AG09309 (cell line): ENCODE measurements at regions not wholly inside any gene's neighbourhood (a gene's known extent, or its start where the extent isn't known, plus 50 kb on each side); places are given as distances from the start of the nearest gene placed in this dataset.

ENCODE experiments used
- DNase-seq: peaks from one replicate; pipeline ENCODE4 v3.0.0-alpha.2; 2010; ENCODE audit warnings: low read depth
- H3K4me3 ChIP-seq: 2 replicates; pipeline ENCODE4 v1.5.1; 2011; ENCODE audit warnings: mild to moderate bottlenecking, low read depth, low read length, moderate library complexity; ENCODE audit not compliant: control insufficient read depth
- TF ChIP-seq, protein P1 (sequence below): IDR thresholded peaks from 2 replicates; pipeline ENCODE4 v1.5.1; 2011; ENCODE audit warnings: mild to moderate bottlenecking, low read depth, low read length, inconsistent platforms; ENCODE audit not compliant: insufficient read depth, control insufficient read depth; ENCODE audit errors: missing control alignments

DNA sequence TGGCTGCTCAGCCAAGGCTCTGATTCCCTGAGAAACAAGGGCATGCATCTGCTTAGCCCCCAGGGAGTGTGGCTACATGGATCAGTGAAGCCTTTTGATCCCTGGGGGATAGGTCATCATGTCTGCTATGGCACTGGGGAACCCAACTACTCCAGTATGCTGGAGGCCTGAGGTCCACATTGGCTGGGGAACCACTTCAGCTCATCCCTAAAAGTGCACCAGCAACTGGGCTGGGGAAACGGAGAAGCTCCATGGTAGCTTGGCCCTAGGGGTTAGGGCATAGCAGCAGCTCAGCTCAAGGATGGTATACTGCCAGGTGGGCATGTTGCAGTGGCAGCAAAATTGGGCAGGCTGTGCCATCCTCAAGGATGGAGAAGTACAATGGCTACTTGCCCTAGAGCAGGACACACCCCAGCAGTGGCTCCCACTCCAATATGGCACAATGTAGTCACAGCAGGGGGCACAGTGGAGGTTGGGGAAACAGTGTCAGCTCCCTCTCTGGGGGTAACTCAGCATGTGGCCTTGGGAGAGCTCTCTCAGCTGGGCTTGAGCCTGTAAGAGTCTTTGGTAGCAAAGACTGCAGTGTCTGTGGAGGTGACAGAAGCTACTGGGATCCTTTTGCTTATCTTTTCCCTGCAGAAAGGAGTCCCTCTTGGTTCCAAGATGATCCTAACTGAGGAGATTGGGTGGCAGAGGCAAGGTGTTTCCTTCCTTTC, 111.5 kb upstream of the FSTL4 start:
- TF ChIP-seq, protein P1, sequence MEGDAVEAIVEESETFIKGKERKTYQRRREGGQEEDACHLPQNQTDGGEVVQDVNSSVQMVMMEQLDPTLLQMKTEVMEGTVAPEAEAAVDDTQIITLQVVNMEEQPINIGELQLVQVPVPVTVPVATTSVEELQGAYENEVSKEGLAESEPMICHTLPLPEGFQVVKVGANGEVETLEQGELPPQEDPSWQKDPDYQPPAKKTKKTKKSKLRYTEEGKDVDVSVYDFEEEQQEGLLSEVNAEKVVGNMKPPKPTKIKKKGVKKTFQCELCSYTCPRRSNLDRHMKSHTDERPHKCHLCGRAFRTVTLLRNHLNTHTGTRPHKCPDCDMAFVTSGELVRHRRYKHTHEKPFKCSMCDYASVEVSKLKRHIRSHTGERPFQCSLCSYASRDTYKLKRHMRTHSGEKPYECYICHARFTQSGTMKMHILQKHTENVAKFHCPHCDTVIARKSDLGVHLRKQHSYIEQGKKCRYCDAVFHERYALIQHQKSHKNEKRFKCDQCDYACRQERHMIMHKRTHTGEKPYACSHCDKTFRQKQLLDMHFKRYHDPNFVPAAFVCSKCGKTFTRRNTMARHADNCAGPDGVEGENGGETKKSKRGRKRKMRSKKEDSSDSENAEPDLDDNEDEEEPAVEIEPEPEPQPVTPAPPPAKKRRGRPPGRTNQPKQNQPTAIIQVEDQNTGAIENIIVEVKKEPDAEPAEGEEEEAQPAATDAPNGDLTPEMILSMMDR, result no peak
- no peak overlapping the region for H3K4me3 ChIP-seq
- DNase-seq, result no peak

DNA sequence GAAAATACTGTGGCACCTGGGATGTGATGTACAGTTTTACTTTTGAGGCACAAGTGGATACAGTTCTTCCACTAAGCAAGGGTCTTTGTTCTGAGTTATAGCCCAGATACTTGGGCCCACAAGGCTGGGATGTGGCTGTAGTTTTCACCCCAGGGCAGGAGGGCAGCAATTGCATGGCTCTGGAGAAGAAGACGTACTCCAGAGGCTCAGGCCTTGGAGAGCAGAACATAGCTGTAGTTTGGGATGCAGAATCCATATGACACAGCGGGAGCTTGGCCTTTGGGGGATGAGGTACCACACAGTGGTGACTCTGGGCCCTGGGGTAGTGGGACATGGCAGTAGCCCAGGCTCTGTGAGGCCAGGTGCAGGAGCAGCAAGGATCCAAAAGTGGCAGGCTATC, 110.8 kb upstream of the FSTL4 start:
- TF ChIP-seq, protein P1, result no peak
- H3K4me3 ChIP-seq, result no peak overlapping the region
- no peak for DNase-seq

DNA sequence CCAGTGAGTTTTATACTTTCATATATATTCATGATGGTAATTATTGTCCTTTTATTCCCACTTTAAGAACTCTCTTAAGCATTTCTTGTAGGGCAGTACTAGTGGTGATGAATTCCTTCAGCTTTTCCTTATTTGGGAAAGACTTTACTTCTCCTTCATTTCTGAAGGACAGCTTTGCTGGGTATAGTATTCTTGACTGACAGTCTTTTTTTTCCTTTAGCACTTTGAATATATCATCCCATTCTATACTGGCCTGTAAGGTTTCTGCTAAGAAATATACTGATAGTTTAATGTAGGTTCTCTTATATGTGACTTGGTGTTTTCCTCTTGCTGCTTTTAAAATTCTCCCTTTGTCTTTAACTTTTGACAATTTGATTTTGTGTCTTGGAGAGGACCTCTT, 109.0 kb upstream of the FSTL4 start:
- no peak overlapping the region for H3K4me3 ChIP-seq
- TF ChIP-seq, protein P1, result no peak
- DNase-seq, result no peak

DNA sequence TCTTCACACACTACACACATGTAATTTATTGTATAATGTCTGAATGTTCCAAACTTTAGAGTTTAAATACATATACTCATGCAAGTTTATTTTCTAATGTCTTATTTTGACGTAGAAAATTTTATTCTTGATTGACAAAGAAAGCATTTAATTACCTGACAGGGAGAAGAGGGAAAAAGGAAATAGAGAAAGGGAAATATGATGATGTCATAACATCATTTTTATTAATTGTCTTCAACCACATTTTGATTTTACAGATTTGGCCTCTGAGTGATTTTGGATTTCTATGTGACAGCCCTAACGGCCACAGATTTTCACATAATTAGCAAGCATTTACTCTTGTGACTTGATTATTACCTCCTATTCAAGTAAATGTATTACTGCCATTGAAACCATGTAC, 106.1 kb upstream of the FSTL4 start:
- no peak for DNase-seq
- H3K4me3 ChIP-seq, result no peak overlapping the region
- TF ChIP-seq, protein P1, result no peak

DNA sequence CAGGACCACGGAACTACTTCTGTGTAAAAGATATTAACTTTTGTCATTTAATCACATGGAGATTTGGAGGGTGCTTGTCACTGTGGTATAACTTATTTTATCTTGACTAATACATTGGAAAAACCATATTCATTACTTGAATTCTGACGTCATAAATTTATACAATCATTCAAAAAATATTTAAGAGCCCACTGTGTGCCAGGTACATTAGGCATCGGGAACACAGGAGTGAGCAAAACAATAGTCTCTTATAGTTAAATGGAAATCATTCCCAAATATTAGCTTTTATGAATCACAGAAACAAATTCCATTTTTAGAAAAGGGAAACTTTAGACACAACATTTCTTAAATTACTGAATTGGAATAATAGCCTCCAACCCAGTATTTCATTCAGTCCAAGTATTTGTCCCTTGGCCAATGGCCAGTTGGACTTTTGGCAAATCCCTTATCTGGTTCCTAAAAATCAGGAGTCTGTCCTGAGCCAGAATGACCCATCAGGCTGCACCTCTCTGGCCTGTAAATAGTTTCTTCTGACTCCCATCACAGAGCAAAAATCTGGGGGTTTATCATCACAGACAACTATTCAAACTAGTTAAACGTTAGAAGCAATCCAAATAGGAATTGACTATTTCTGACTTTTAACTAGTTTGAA, 104.3 kb upstream of the FSTL4 start:
- TF ChIP-seq, protein P1, result no peak
- no peak overlapping the region for H3K4me3 ChIP-seq
- DNase-seq, result no peak

DNA sequence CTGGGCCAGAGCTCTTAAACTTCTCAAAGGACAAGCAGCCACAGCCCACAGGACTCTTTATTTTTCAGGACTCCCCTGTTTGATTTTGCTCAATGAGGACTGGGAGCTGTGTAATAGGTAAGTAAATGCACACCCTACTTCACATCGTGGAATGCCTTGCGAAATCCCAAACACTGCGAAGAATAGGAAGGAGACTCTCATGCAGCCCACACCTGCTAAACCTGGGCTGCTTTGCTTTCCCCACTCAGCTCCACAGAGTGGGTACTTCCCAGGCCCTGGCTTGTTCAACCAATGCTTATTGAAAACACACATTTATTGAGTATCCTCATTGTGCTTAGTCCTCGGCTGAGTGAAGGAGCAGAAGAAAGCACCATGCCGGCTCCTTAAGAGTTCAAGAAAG, 103.3 kb upstream of the FSTL4 start:
- DNase-seq, result no peak
- TF ChIP-seq, protein P1, result no peak

DNA sequence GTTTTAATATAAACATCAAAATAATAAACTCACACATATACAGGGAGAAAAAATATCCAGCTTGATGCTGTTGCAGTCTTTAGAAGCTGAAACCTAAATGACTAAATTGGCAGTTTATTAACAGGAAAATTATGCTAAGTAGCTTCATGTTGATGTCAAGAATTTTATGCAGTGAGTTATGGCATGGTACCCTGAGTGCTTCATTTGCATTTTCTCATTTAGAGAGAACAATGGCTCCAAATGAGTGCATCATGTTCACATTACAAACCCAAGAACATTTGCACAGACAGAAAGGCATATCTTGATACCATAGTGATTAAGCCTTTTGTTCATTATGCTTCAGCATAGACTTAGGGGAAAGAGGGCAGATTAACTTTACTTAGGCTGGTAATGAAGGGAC, 102.9 kb upstream of the FSTL4 start:
- no peak for DNase-seq
- no peak overlapping the region for H3K4me3 ChIP-seq
- TF ChIP-seq, protein P1, result no peak

More for the DNA sequence above, 103.3 kb upstream of the FSTL4 start:
- no peak overlapping the region for H3K4me3 ChIP-seq
